ENCODE measurements at regions not wholly inside any gene's neighbourhood (a gene's known extent, or its start where the extent isn't known, plus 50 kb on each side); places are given as distances from the start of the nearest gene placed in this dataset.
"Not testable (repeated sequence)": the region's sequence is repeated elsewhere in the genome, so short reads cannot be mapped to it uniquely, and the experiment has no call there.

GRCh38 chr2:192948316-192948715 is 753.6 kb upstream of the TMEFF2 start:
- H3K4me3 Mint-ChIP-seq: no peak overlapping the region
- H3K9me3 ChIP-seq (ENCODE audit: control insufficient read depth, low read length, poor library complexity, severe bottlenecking): no peaks in the 10 kb centered on the region
- H3K4me1 Mint-ChIP-seq: no peaks in the 10 kb centered on the region
- ATAC-seq: no peak
- no peak for DNase-seq
- no peaks in the 10 kb centered on the region for H3K36me3 Mint-ChIP-seq (ENCODE audit: low read depth)
- H3K27ac Mint-ChIP-seq: no peak overlapping the region
- no peaks in the 10 kb centered on the region for H3K27me3 Mint-ChIP-seq

DNA sequence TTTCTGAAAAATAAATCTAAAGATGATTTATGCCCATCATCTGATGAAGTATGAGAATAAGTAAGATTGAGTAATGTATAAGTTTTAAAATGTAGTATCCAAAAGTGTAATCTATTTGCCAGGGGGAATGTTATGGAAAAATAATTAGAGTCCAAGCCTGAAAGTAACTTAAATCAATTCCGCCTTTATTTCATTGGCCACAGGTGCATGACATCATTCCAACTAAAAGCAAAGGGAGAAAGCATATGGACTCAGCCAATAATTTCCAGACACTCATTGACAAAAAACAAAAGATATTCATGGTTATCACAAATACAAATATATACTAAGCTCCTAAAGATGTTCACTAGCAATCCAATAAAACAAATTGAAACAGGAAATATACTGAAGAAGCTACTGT is 752.6 kb upstream of the TMEFF2 start:
- Mint-ChIP-seq H3K4me3 (no peak overlapping the region), H3K27ac (no peak overlapping the region), H3K36me3 (ENCODE audit: low read depth) (no peaks in the 10 kb centered on the region), H3K27me3 (no peaks in the 10 kb centered on the region), H3K4me1 (no peaks in the 10 kb centered on the region)
- DNase-seq (no peak), ATAC-seq (no peak)
- H3K9me3 ChIP-seq (ENCODE audit: control insufficient read depth, low read length, poor library complexity, severe bottlenecking): no peaks in the 10 kb centered on the region

- Mint-ChIP-seq H3K27ac (no peak overlapping the region), H3K4me3 (no peak overlapping the region), H3K36me3 (ENCODE audit: low read depth) (no peaks in the 10 kb centered on the region), H3K4me1 (no peaks in the 10 kb centered on the region), H3K27me3 (no peaks in the 10 kb centered on the region)
- DNase-seq (no peak), ATAC-seq (no peak)
- no peaks in the 10 kb centered on the region for H3K9me3 ChIP-seq (ENCODE audit: control insufficient read depth, low read length, poor library complexity, severe bottlenecking)
Measured at GRCh38 chr2:192940767-192941166, 746.0 kb upstream of the TMEFF2 start.

- H3K27ac Mint-ChIP-seq: no peak overlapping the region
- DNase-seq (no peak), ATAC-seq (no peak)
- no peak overlapping the region for H3K4me3 Mint-ChIP-seq
- no peaks in the 10 kb centered on the region for H3K4me1 Mint-ChIP-seq
- H3K9me3 ChIP-seq (ENCODE audit: control insufficient read depth, low read length, poor library complexity, severe bottlenecking): no peaks in the 10 kb centered on the region
- no peaks in the 10 kb centered on the region for H3K36me3 Mint-ChIP-seq (ENCODE audit: low read depth)
- no peaks in the 10 kb centered on the region for H3K27me3 Mint-ChIP-seq
Measured at GRCh38 chr2:192932376-192932775, 737.6 kb upstream of the TMEFF2 start.

GRCh38 chr2:192921631-192922030 is 726.9 kb upstream of the TMEFF2 start:
- H3K36me3 Mint-ChIP-seq (ENCODE audit: low read depth); H3K4me1 Mint-ChIP-seq; DNase-seq; H3K9me3 ChIP-seq (ENCODE audit: control insufficient read depth, low read length, poor library complexity, severe bottlenecking); H3K27me3 Mint-ChIP-seq; H3K27ac Mint-ChIP-seq; ATAC-seq; H3K4me3 Mint-ChIP-seq: not testable (repeated sequence)

DNA sequence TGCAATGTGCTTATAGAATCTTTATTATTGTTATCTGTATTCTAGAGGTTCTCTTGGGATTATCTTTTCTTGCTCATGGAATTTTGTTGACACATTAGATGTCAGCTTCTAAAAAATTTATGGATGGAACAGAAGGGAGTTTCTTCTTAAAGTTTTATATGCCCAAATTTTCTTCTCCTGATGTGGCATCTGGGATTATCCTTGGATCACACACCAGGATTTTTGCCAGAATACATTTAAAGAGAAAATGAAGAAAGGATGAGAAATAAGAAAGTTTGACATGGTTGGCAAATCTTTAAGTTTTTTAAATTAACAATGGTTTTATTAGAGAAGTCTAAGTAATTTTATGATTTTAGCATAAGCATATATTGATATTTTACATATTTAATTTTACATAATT is 706.7 kb upstream of the TMEFF2 start:
- H3K4me1 Mint-ChIP-seq: no peaks in the 10 kb centered on the region
- no peaks in the 10 kb centered on the region for H3K27me3 Mint-ChIP-seq
- H3K4me3 Mint-ChIP-seq: no peak overlapping the region
- ATAC-seq (no peak), DNase-seq (no peak)
- no peaks in the 10 kb centered on the region for H3K36me3 Mint-ChIP-seq (ENCODE audit: low read depth)
- no peak overlapping the region for H3K27ac Mint-ChIP-seq
- no peaks in the 10 kb centered on the region for H3K9me3 ChIP-seq (ENCODE audit: control insufficient read depth, low read length, poor library complexity, severe bottlenecking)

DNA sequence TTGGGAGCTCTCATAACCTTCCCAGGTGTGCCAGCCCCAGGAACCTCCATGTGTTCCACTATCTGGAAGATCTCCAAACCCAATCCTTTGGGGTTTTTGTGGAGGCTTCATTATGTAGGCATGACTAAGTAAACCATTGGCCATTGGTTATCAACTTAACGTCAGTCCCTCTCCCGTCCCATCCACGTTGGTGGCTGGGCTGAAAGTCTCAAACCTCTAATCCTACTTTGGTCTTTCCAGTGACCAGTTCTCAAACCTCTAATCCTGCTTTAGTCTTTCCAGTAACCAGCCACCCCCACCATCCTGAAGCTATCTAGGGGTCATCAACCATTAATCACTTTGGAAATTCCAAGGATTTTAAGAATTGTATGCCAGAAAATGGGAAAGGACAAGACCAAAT is 704.7 kb upstream of the TMEFF2 start:
- no peak for ATAC-seq
- no peaks in the 10 kb centered on the region for H3K27me3 Mint-ChIP-seq
- no peaks in the 10 kb centered on the region for H3K36me3 Mint-ChIP-seq (ENCODE audit: low read depth)
- H3K4me3 Mint-ChIP-seq: no peak overlapping the region
- no peaks in the 10 kb centered on the region for H3K4me1 Mint-ChIP-seq
- H3K9me3 ChIP-seq (ENCODE audit: control insufficient read depth, low read length, poor library complexity, severe bottlenecking): no peaks in the 10 kb centered on the region
- no peak for DNase-seq
- H3K27ac Mint-ChIP-seq: no peak overlapping the region

- H3K4me3 Mint-ChIP-seq; H3K4me1 Mint-ChIP-seq; ATAC-seq; H3K36me3 Mint-ChIP-seq (ENCODE audit: low read depth); H3K9me3 ChIP-seq (ENCODE audit: control insufficient read depth, low read length, poor library complexity, severe bottlenecking); H3K27me3 Mint-ChIP-seq; DNase-seq; H3K27ac Mint-ChIP-seq: not testable (repeated sequence)
Measured at GRCh38 chr2:192893976-192894375, 699.2 kb upstream of the TMEFF2 start.

DNA sequence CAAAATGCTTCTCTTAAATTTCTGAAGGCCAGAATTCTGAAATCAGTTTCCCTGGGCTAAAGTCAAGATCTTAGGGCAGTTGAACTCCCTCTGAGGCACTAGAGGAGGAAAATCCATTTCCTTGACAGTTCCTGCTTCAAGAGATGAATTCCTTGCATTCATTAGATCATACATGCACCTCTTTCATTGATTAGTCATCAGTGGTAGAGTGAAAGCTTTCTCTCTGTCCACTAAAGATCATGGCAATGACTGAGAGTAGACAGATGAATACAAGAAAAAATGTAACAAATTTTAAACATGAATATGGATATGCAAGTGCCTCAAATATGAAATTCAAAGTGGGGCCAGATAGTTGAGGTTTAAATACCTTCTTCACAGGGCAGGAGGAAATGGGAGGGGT is 693.4 kb upstream of the TMEFF2 start:
- H3K9me3 ChIP-seq (ENCODE audit: control insufficient read depth, low read length, poor library complexity, severe bottlenecking): no peaks in the 10 kb centered on the region
- Mint-ChIP-seq H3K36me3 (ENCODE audit: low read depth) (no peaks in the 10 kb centered on the region), H3K27ac (no peak overlapping the region), H3K4me1 (no peaks in the 10 kb centered on the region), H3K27me3 (no peaks in the 10 kb centered on the region), H3K4me3 (no peak overlapping the region)
- no peak for ATAC-seq
- no peak for DNase-seq

DNA sequence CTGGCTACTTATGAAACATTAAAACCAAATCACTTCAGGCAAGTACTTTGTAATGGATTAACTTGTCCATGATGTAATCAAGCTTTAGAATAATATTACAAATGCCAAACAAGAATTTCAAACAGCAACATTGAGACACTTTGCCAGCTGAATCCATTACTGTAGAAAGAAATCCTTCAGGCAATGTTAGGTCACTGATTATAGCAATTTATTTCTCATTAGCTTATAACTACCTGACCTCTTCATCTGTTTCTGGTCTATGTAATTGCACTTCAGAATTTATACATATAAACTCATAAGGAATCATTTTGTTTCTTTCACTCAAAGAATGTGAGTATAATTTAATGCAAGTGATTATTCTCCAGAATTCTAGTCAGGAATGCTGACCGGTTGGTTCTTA is 692.6 kb upstream of the TMEFF2 start:
- no peaks in the 10 kb centered on the region for H3K9me3 ChIP-seq (ENCODE audit: control insufficient read depth, low read length, poor library complexity, severe bottlenecking)
- no peak overlapping the region for H3K4me3 Mint-ChIP-seq
- no peaks in the 10 kb centered on the region for H3K4me1 Mint-ChIP-seq
- no peaks in the 10 kb centered on the region for H3K27me3 Mint-ChIP-seq
- DNase-seq (no peak), ATAC-seq (no peak)
- H3K27ac Mint-ChIP-seq: no peak overlapping the region
- H3K36me3 Mint-ChIP-seq (ENCODE audit: low read depth): no peaks in the 10 kb centered on the region

GRCh38 chr2:192886636-192887035 is 691.9 kb upstream of the TMEFF2 start:
- no peaks in the 10 kb centered on the region for H3K9me3 ChIP-seq (ENCODE audit: control insufficient read depth, low read length, poor library complexity, severe bottlenecking)
- H3K27ac Mint-ChIP-seq: no peak overlapping the region
- DNase-seq: no peak
- no peaks in the 10 kb centered on the region for H3K4me1 Mint-ChIP-seq
- no peak for ATAC-seq
- H3K36me3 Mint-ChIP-seq (ENCODE audit: low read depth): no peaks in the 10 kb centered on the region
- no peaks in the 10 kb centered on the region for H3K27me3 Mint-ChIP-seq
- no peak overlapping the region for H3K4me3 Mint-ChIP-seq

- no peaks in the 10 kb centered on the region for H3K4me1 Mint-ChIP-seq
- ATAC-seq (no peak), DNase-seq (no peak)
- H3K9me3 ChIP-seq (ENCODE audit: control insufficient read depth, low read length, poor library complexity, severe bottlenecking): no peaks in the 10 kb centered on the region
- H3K4me3 Mint-ChIP-seq: no peak overlapping the region
- no peak overlapping the region for H3K27ac Mint-ChIP-seq
- no peaks in the 10 kb centered on the region for H3K36me3 Mint-ChIP-seq (ENCODE audit: low read depth)
- no peaks in the 10 kb centered on the region for H3K27me3 Mint-ChIP-seq
Measured at GRCh38 chr2:192885569-192886160, 690.9 kb upstream of the TMEFF2 start.

- H3K27me3 Mint-ChIP-seq: no peaks in the 10 kb centered on the region
- H3K4me3 Mint-ChIP-seq: no peak overlapping the region
- no peak overlapping the region for H3K27ac Mint-ChIP-seq
- H3K9me3 ChIP-seq (ENCODE audit: control insufficient read depth, low read length, poor library complexity, severe bottlenecking): no peaks in the 10 kb centered on the region
- H3K36me3 Mint-ChIP-seq (ENCODE audit: low read depth): no peaks in the 10 kb centered on the region
- H3K4me1 Mint-ChIP-seq: no peaks in the 10 kb centered on the region
- DNase-seq: no peak
- no peak for ATAC-seq
Measured at GRCh38 chr2:192877159-192877558, 682.4 kb upstream of the TMEFF2 start.

DNA sequence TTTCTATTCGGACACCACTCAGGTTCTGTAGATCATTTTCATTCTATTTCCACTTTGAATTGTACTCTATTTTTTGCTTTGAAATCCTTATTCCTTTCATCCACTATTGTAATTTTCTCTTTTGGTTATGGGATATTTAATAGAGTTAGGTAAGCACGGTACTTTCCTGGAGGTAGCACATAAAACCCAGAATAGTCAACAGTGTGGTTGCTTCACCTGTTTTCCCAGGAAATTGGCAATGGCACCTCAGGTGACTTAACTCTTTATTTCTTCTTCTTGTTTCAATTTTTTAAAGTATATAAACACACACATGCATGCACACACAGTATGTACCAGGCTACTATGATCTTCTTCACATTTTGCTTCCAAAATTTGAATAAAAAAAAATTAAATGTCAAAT is 682.0 kb upstream of the TMEFF2 start:
- H3K9me3 ChIP-seq (ENCODE audit: control insufficient read depth, low read length, poor library complexity, severe bottlenecking): no peaks in the 10 kb centered on the region
- Mint-ChIP-seq H3K4me3 (no peak overlapping the region), H3K27me3 (no peaks in the 10 kb centered on the region), H3K36me3 (ENCODE audit: low read depth) (no peaks in the 10 kb centered on the region), H3K4me1 (no peaks in the 10 kb centered on the region), H3K27ac (no peak overlapping the region)
- no peak for ATAC-seq
- no peak for DNase-seq
